Keratinocyte (primary cell): ENCODE measurements at regions not wholly inside any gene's neighbourhood (a gene's known extent, or its start where the extent isn't known, plus 50 kb on each side); places are given as distances from the start of the nearest gene placed in this dataset.

ENCODE experiments used
- CTCF ChIP-seq, 3 experiments: IDR thresholded peaks in 1 of 3; conservative IDR thresholded peaks in 1 of 3; optimal IDR thresholded peaks in 1 of 3; 2 replicates in 2 of 3; 3 replicates in 1 of 3; pipeline versions ENCODE3 to v1.5.1; 2011; ENCODE audit warnings: low read length in 3 of 3, mild to moderate bottlenecking in 3 of 3, moderate library complexity in 2 of 3, control low read depth in 1 of 3, inconsistent platforms in 1 of 3; ENCODE audit not compliant: insufficient read depth in 2 of 3; ENCODE audit errors: extremely low read depth in 1 of 3
- EZH2 ChIP-seq: IDR thresholded peaks from one replicate; pipeline ENCODE4 v1.6.1; 2012; ENCODE audit warnings: inconsistent platforms, mild to moderate bottlenecking, low read length, moderate library complexity

DNA sequence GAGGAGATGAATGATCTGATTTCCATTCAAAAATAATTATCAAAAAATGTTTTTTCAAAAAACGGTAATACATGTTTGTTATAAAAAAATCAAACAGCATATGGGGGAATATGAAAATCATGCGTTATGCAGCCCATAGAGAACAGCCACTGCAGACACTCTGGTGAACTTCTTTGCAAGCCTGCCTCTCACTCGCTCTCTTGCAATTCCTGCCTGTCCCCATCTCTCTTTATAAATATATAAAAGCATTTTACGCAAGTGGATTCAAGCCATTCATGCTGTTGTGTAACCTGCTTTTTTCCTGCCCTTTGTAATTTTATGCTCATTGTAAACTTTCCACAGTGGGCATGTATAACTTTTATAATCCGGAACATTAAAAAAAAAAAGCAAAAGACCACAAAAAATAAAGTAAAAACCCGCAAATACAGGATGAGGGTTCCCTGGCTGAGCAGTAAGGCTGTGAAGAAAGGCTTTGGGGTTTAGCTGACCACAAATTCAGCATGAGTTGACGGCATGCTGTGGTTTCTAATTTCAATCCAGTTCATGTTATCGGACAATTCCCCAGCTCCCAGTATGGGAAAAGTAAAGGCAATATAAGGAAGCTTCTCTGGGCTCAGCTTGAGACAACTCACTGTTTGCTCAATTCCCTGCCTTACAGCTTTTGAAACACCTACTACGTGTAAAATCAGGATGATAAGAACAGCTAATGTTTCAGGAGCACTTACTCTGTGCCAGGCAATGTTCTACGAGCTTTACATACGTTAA is 52.8 kb upstream of the ZBTB40 start:
- TF ChIP-seq CTCF (optimal IDR thresholded peaks at IDR 0.05 in 1 of 3, IDR thresholded peaks at IDR 0.05 in 1 of 3, conservative IDR thresholded peaks at IDR 0.05 in 1 of 3; ENCODE audit: extremely low read depth in 1 of 3, insufficient read depth in 2 of 3, low read length in 3 of 3): no peak
- no peak for TF ChIP-seq EZH2
